ENCODE measurements at regions not wholly inside any gene's neighbourhood (a gene's known extent, or its start where the extent isn't known, plus 50 kb on each side); places are given as distances from the start of the nearest gene placed in this dataset.
A peak's percentile ranks its signal among the peaks of the same experiment; 100 is the strongest.

DNA sequence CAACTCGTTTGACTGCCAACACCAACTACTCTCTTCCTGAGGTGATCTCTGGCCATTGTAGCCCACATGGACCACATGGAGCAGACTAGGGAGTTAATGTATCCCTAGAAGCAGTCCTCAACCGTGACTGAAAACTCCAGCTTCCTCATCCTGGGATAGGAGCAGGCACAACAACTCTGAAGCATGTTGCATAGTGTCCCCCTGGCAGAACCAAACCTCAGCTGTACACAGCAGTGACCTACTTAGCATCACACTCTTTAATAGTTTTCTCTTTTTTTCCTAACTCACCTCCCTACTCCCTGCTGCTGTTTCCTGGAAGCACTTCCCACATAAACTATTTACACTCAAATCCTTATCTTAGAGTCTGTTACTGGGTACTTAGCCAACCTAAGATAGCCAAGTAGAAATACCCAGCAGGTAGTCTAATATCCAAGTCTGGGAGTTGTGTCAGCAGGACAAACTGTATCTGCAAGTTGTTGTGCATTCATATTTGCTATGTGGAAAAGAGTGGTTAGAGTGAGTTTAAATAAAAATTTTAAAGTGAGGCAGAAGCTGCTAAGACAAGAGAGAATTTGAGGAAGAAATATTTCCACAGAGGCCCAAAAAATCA, 228.8 kb downstream of the LTN1 start:
- Histone ChIP-seq H3K27me3 (ENCODE audit: control insufficient read depth, insufficient read depth, low read length) (no peaks in the 10 kb centered on the region), H3K4me3 (ENCODE audit: low read depth, low read length) (no peak overlapping the region), H3K36me3 (ENCODE audit: control insufficient read depth, insufficient read depth, low read length) (no peaks in the 10 kb centered on the region)
- DNase-seq (ENCODE audit: low read depth) (no peak), FAIRE-seq (peak; percentile 40)
- TF ChIP-seq, protein P1, sequence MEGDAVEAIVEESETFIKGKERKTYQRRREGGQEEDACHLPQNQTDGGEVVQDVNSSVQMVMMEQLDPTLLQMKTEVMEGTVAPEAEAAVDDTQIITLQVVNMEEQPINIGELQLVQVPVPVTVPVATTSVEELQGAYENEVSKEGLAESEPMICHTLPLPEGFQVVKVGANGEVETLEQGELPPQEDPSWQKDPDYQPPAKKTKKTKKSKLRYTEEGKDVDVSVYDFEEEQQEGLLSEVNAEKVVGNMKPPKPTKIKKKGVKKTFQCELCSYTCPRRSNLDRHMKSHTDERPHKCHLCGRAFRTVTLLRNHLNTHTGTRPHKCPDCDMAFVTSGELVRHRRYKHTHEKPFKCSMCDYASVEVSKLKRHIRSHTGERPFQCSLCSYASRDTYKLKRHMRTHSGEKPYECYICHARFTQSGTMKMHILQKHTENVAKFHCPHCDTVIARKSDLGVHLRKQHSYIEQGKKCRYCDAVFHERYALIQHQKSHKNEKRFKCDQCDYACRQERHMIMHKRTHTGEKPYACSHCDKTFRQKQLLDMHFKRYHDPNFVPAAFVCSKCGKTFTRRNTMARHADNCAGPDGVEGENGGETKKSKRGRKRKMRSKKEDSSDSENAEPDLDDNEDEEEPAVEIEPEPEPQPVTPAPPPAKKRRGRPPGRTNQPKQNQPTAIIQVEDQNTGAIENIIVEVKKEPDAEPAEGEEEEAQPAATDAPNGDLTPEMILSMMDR (IDR thresholded peaks at IDR 0.05; ENCODE audit: insufficient read depth, low read length, severe bottlenecking) = no peak

DNA sequence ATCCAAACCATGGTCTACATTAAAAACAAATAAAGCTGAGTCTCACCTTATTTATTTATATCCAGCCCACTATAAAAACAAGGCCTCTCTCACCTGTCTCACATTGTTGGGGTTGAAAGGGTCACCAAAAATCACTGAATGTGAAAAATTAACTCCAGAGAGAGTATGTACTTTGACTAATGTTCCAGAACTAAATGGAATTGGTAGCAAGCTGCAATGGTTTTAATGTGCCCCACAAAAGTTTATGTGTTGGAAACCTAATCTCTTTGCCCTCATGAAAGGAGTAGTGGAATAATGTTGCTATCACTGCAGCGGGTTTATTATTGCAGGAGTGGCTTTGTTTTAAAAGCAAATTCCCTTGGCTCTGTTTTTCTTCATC, 230.3 kb downstream of the LTN1 start:
- DNase-seq (ENCODE audit: low read depth) = no peak
- Histone ChIP-seq H3K4me3 (ENCODE audit: low read depth, low read length) (no peak overlapping the region), H3K36me3 (ENCODE audit: control insufficient read depth, insufficient read depth, low read length) (no peaks in the 10 kb centered on the region), H3K27me3 (ENCODE audit: control insufficient read depth, insufficient read depth, low read length) (no peaks in the 10 kb centered on the region)
- FAIRE-seq = no peak
- TF ChIP-seq, protein P1 (IDR thresholded peaks at IDR 0.05; ENCODE audit: insufficient read depth, low read length, severe bottlenecking) = no peak

DNA sequence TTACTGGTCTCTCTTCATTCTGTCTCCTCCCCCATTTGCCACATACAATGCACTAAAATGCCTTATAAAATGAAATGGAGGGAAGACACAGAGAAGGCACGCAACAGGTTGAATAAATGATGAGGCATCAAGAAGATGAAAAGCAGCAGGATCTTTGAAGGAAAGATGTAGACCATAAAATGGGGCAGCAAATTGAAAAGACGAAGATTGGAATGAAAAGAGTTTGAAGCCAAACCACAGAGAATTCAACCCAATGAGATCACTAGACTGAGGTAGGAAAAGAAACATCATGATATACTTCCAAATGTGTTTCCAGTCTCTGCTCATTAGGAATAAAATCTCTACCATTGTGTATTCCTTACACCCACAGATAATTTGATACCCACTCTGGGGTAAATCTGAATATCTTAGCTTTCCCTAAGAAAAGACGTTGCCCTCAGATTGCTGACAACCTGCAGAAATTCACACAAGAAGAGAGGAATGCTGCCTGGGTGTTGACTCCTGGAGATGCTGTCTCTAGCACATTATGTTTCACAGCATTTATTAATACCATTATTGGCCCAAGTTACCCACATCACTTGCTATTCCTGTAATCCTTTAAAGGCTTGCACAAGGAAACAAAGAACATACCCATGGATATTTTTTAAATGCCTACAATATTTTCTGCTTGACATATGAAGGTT, 230.9 kb downstream of the LTN1 start:
- Histone ChIP-seq H3K27me3 (ENCODE audit: control insufficient read depth, insufficient read depth, low read length) (no peaks in the 10 kb centered on the region), H3K4me3 (ENCODE audit: low read depth, low read length) (no peak overlapping the region), H3K36me3 (ENCODE audit: control insufficient read depth, insufficient read depth, low read length) (no peaks in the 10 kb centered on the region)
- TF ChIP-seq, protein P1 (IDR thresholded peaks at IDR 0.05; ENCODE audit: insufficient read depth, low read length, severe bottlenecking) = no peak
- no peak for FAIRE-seq
- no peak for DNase-seq (ENCODE audit: low read depth)

DNA sequence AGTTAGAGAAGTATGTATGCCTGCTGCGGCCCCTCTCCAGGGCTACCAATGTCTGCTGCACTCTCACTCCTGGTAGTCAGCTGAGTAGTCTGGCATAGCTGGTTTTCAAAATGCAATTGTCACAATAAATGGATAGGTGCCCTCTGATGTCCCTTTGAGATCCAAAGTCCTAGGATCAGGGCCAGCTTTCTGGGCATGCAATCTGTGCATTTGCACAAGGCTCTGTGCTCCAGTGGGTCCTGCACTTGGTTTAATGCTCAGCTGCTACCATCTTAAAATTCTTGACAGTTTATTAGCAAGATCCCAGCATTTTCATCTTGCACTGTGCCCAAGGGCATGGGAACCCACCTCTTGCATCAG, 233.8 kb downstream of the LTN1 start:
- TF ChIP-seq, protein P1 (IDR thresholded peaks at IDR 0.05; ENCODE audit: insufficient read depth, low read length, severe bottlenecking) = no peak
- H3K27me3 ChIP-seq (ENCODE audit: control insufficient read depth, insufficient read depth, low read length) = no peaks in the 10 kb centered on the region
- DNase-seq (ENCODE audit: low read depth) = no peak
- H3K4me3 ChIP-seq (ENCODE audit: low read depth, low read length) = no peak overlapping the region
- no peaks in the 10 kb centered on the region for H3K36me3 ChIP-seq (ENCODE audit: control insufficient read depth, insufficient read depth, low read length)
- FAIRE-seq = no peak

DNA sequence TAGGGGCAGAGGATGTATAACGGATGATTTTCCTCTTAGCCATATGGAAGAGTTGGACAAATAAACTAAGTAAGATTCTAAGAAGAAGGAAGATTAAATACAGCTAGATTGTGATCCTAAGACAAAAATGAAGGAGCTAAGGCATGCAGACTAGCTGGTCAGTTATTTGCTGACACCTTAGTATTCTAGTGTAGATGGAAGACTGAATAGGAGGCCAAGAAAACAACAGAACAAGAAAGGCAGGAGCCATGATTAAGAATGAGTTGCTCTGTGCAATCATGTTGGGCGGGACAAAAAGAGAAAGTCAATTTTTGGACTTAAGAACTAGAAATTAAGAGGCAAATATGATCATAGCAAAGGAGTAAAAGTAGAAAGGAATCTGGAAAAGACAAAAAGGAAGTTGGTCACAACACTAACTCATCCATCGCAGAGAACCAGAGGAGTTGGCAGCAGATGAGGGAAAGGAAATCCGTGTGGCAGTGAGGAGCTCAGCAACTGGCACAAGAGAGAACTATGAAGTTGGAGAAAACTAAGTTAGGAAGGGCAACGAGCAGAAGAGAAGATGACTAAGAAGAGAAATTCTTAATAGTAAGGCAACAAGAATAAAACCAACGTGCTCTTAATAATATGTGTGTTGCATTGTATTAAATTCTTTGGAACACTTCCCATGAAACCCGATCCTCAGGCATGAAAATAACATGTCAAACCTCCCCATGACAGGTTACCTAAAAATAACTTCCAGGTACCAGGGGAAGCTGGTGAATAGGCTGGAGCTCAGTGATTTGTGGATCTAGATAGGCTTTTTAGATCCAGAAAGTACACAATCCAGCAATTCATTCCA, 234.4 kb downstream of the LTN1 start:
- TF ChIP-seq, protein P1 (IDR thresholded peaks at IDR 0.05; ENCODE audit: insufficient read depth, low read length, severe bottlenecking) = no peak
- FAIRE-seq = no peak

More for the DNA sequence above, 234.4 kb downstream of the LTN1 start:
- no peak overlapping the region for H3K4me3 ChIP-seq (ENCODE audit: low read depth, low read length)
- DNase-seq (ENCODE audit: low read depth) = peak; percentile 64
- H3K36me3 ChIP-seq (ENCODE audit: control insufficient read depth, insufficient read depth, low read length) = no peaks in the 10 kb centered on the region
- H3K27me3 ChIP-seq (ENCODE audit: control insufficient read depth, insufficient read depth, low read length) = no peaks in the 10 kb centered on the region
